Fibroblast of lung (primary cell): ENCODE measurements at regions not wholly inside any gene's neighbourhood (a gene's known extent, or its start where the extent isn't known, plus 50 kb on each side); places are given as distances from the start of the nearest gene placed in this dataset.

ENCODE experiments used
- CTCF ChIP-seq, 2 donors: IDR thresholded peaks in 1 of 2; conservative IDR thresholded peaks in 1 of 2; 1 replicate in 1 of 2; 2 replicates in 1 of 2; pipeline ENCODE4 v1.5.1; 2011 to 2012; ENCODE audit warnings: low read length in 2 of 2, control low read depth in 1 of 2, inconsistent platforms in 1 of 2, low read depth in 1 of 2, mild to moderate bottlenecking in 1 of 2
- EZH2 ChIP-seq: IDR thresholded peaks from 2 replicates; pipeline ENCODE4 v1.5.1; 2012; ENCODE audit warnings: low read length, control low read depth, mild to moderate bottlenecking; ENCODE audit errors: missing control alignments

GRCh38 chr3:188041895-188042294 is 112.1 kb upstream of the LPP start:
- TF ChIP-seq CTCF (conservative IDR thresholded peaks at IDR 0.05 in 1 of 2, IDR thresholded peaks at IDR 0.05 in 1 of 2; ENCODE audit: low read depth in 1 of 2, low read length in 2 of 2) (no peak), EZH2 (no peak)
